GM21529 (cell line): ENCODE measurements at regions not wholly inside any gene's neighbourhood (a gene's known extent, or its start where the extent isn't known, plus 50 kb on each side); places are given as distances from the start of the nearest gene placed in this dataset.
"Not testable (repeated sequence)": the region's sequence is repeated elsewhere in the genome, so short reads cannot be mapped to it uniquely, and the experiment has no call there.

Source experiments
- ATAC-seq: cut with Tn5 transposase; IDR thresholded peaks from one replicate; pipeline ENCODE4 v1.9.1; 2021; ENCODE audit not compliant: unreplicated experiment

DNA sequence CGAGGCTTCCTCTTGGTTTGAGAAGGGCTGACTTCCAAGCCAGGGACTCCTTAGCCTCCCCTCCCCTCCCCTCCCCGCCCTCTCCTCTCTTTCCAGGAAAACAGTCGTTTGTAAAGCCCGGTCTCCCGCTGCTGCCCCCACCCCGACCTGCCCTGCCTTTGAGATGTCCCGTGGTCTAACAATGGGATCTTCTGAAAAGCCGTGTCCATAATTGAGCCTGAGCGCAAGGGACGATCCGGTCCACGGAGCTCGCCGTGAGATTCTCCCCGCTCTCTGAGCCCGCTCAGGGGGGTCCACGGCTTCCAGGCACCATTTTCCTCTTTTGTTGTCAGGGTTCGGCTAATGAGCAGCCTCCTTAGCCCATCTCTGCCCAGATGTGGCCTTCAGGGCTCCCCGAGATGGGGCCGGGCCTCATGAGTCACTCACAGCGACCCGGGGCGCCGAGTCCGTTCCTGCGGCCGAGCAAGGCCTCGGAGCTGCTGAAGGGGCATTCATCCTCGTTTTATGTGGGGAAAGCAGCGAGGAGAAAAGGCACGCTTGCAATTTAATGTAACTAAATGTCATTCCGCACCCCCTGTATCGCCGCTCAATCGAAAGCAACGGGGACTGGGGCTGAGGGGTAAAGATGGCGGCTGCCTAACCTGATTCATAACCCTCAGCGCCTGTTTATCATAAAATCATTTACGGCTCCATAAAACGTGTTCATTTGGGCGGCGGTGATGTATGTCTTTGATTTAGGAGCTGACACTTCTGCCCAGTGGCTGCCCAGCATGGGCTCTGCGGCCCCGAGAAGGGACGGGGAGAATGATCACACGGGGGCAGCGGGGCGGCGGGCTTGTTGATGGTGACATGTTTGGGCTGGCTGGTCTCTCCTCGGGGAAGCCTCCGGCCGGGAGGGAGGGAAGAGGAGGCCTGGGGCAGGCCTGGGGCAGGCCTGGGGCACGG lies 232.6 kb upstream of the C1orf174 start:
- no peak for ATAC-seq

DNA sequence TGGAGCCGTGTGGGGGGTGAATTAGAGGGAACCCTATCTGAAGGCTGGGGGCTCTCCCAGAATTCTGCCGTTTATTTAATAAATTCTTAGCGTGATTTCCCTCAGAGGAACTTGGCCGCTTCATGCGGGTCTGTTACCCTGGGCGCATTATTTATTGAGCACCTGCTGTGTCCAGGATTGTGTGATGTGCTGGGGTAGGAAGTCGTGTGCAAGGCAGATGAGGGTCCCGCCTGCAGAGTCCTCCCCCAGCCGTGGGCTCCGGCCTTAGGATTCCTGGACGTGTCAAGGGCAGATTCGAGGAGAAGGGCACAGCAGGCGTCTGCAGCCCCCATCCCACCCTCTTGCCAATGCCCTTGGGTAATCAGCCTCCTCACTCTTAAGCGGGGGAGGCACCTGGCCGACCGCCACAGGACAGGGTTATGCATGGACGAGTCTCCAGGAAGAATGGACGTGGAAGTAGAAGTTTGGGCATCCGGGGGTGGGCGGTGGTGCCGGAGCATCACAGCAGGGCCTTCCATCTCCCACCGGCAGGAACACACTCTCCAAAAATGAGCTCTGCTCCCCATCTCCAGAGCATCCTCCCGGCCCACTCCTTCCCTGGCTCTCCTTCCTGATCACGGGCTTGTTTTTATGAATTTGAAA lies 233.3 kb upstream of the C1orf174 start:
- no peak for ATAC-seq

DNA sequence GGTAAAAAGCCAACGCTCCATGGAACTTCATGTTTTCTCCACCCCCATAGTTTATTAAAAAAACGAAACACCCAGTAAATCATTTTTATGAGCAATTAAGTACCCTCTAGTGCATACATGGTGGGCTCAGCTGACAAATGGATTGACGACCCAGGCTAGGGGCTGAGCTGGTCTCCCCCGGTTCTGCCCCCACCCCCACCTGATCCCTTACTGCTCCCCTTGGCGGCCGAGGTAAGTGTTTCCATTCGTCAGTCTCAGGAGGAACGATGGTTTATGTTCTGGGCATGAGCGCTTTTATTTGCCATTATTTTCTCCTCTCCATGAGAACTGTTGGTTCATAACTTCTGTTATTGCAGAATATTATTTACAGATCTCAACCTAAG lies 233.9 kb upstream of the C1orf174 start:
- ATAC-seq: no peak

DNA sequence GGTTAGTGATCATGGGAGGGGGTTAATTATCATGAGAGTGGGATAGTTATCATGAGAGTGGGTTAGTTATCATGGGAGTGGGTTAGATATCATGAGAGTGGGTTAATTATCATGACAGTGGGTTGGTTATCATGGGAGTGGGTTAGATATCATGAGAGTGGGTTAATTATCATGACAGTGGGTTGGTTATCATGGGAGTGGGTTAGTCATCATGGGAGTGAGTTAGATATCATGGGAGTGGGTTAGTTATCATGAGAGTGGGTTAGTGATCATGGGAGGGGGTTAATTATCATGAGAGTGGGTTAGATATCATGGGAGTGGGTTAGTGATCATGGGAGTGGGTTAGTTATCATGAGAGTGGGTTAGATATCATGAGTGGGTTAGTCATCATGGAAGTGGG lies 235.8 kb upstream of the C1orf174 start:
- ATAC-seq: not testable (repeated sequence)

DNA sequence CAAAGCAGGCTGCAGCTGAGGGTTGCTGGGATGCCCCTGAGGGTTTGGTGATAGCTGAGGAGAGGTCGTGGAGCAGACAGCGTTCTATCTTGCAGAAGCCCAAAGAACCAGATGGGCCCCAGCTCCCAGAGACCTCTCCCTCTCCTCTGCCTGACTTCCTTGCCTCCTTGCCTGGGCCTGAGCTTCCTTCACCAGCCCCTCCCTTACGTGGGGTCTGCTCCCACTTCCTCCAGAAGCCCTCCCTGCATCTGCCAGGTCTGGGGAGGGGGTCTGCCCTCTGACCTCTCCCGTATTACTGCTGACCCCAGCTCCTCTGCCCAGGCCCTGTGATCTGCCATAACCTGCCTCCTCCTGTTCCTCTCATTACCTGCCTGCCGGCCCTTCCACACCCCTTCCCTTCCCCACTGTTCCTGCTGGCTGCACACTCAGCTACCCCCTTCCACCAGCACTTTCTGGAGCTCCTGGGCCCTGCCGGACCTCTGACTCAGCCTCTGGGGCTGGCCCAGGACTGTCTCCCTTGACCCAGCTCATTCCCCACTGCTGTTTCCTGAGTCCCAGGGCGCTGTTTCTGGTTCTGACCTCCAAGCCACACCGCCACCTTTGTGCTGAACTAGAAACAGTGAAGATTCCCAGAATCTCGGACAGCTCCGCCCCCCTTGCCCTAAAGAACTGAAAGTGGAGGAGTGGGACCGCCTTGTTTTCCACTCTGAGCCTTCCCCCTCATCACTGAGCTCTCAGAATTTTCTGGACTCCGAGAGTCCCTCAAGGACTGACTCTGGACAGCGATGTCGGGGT lies 237.7 kb upstream of the C1orf174 start:
- ATAC-seq: no peak

DNA sequence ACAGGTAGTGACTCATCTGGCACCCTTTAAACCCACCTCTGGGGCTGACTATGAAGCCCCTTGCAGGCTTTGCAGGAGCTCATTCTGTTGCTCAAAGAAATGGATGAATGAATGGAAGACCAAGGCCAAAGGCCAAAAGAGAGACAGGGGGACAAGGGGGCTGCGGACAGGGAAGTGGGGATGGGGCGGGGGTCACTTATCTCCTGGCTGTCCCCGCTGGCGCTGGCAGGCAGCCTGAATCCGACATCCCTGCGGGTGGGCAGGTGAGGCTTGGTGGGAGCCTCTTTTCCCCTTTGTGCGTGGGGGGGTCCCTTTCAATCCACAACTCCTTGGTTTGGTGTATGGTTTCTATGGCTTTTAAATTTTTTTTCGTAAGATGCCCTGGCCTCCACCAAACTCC lies 239.6 kb upstream of the C1orf174 start:
- no peak for ATAC-seq

DNA sequence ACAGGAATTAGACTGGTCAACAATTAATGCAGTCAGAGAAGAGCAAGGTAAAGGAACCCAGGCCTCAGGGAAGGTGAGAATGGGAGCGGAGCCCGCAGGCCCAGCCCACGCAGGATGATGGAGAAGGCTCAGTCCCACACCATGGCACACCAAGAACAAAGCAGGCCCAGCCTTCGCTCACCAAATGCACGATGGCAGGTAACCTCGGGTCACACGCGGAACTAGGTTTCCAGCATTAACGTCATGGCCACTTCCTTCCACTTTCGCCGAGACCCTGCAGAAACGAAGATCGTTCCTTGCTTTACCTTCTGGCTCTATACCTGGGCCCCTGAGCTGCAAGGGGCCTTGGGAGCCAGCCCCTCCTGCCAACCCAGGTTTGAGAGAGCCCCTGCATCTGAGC lies 240.2 kb upstream of the C1orf174 start:
- ATAC-seq: no peak

DNA sequence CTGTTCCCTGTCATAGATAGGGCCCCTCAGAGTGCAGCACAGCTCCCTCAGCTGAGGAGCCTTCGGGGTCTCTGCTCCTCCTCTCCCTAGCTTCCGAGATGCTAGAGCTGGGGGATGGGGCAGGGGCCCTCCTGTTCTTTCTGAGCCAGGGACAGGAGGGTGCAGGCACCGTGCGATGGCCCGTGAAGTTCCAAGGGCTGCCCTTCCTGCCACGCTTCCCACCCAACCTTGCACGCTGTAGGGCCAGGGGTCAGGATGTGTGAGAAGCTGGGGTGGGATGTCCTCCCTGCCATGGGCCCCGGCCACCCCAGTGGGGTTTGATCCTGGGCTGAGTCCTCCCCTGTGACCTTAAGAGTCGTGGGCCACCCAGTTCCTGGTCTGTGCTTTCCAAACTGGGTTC lies 240.7 kb upstream of the C1orf174 start:
- no peak for ATAC-seq

DNA sequence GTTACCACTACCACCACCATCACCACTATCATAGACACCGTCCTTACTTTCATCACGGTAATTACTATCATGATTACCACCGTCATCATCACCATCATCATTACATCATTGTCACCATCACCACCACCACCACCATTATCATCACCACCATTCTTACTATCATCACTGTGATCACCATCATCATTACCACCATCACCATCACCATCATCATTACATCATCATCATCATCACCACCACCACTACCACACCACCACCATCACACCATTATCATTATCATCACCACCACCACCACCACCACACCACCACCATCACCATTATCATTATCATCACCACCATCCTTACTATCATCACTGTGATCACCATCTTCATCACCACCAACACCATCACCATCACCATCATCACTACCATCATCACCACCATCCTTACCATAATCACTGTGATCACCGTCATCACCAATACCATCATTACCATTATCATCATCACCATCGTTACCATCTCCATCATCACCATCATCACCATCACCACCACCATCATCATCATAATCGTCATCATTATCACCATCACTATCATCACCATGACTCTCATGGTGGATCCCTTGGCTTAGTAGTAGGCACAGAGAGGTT lies 244.4 kb upstream of the C1orf174 start:
- ATAC-seq: no peak

DNA sequence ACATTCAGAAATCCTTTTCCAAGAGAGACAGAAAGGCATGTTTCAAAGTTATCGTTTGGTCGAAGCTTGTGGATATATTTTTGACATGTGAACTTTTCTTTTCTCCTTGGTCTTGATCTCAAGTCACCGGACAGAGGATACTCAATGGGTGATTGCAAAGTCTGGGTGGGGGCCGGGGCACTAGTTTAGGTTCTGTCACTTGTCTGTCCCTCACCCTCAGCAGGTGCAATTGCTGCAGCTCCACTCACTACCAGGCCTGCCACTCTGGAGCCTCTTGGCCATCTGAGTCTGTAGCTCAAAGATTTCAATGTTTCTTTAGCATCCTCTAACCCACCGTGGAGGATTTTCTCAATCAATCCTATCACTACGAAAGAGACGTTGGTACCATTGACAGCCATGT lies 246.0 kb upstream of the C1orf174 start:
- ATAC-seq: no peak

DNA sequence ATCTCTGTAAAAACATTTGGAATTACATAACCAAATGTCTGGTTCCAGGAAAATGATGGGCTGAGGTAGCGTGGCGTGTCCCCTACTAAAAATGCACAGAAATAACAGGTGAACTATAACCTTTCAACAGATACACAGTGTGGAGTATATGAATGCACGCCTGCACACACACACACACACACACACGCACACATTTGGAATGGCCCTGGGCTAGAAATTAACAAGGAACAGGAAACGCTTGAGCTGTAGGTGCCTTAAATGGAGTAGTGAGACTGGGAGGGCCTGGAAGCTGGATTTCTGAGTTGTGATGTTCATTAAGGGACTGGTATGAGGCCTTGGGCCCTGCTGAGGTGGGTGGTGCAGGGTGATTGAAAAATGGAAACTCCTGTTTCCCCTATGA lies 246.5 kb upstream of the C1orf174 start:
- no peak for ATAC-seq

DNA sequence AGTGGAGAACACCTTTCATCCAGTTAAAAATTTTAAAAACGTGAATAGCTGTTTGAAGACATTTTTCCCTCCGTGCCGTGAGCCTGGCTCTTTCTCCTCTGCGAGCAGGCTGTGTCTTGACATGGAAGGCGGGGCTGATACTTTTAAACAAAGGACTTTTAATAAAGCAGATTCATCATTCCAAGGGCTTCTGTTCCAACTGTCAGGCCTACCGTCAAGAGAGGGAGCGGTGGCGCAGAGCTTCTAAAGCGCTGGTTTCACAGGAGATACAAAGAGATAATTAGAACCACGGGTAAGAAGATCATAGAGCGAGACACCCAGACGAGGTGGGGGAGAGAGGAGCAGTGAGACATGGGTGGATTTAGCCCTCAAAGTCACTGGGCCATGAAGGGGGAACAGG lies 247.4 kb upstream of the C1orf174 start:
- no peak for ATAC-seq

DNA sequence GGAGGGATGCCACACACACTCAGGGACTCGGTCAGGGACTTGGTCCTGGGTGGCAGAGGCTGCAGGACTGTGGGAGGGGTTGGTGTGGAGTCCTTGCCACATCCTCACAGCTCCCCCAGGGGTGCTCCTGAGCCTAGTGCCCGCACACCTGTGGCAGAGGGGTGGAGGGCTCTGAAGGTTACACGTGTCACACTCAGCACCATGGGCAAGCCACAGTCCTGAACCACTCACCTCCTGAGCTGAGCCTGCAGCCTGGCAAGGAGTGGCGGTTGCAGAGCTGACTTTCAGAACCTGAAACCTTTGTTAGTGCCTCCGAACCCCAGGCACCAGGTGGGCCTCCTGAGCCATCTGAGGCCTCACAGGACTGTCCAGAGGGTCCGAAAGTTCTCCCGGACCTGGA lies 249.2 kb upstream of the C1orf174 start:
- no peak for ATAC-seq

DNA sequence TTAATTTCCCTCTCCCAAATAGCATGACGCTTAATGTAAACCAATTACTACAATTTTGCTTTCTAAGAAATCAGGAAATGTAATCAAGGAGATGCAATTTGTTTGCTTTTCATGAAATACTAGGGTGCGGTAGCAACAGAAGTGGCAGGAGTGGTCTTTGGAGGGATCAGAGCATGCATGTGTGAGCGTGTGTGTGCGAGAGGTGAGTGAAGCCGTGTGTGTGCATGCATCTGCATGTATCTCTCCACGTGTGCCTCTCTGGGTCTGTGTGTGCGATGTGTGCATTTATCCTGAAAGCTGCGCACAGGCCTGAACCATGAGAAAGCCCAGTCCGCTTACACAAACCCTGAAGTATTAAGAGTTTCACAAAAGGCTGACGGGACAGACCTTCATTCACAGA lies 249.8 kb upstream of the C1orf174 start:
- ATAC-seq: no peak

DNA sequence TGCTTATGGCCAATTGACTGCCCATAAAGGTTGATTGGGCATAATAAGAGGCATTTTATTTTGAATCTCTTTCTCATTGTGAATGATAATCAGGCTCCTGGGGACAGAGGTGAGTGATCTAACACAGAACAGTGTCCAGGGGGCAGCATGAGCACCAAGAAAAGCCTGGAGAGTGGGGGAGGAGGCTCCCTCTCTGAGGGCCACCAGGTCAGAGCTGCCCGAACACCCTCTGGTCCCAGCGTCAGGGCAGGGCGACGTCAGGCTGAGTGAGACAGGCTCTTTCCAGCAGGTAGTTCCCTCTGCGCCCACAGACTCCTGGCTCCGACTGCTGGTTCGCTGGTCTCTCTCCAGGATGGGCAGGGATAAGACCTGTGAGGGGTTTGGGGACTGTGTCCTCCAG lies 250.2 kb upstream of the C1orf174 start:
- no peak for ATAC-seq

DNA sequence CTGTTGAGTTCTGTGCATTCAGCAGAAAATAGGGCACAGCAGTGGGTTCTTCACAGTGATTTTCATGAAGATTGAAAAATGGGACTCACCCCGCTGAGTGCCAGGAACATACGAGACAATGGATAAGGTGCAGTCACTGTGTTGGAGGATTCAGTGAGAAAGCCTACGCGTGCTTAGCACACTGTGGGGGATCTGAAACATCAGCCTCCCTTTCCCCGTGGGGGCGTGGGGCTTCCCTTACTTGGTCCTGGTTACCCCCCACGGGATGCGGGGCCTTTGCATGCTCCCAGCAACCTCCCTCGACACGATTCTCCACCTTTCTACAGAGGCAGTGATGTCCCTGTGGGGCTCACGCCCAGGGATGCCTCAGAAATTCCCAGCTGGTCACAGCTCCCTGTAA lies 252.2 kb upstream of the C1orf174 start:
- no peak for ATAC-seq

DNA sequence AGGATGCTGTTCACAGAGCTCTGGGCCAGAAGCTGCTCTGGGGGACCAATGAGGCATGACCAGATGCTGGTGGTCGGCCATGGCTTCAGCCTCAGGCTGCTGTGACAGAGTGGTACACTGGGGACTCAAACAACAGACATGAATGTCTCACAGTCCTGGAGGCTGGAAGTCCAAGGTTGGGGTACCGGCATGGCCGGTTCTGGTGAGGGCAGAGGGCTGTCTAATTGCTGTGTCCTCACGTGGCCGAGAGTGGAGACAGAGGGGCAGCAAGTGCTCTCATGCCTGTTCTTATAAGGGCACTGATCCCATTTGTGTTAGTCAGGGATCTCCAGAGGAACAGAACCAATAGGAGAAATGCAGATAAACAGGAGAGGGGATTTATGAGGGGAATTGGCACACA lies 253.5 kb upstream of the C1orf174 start:
- ATAC-seq: no peak

DNA sequence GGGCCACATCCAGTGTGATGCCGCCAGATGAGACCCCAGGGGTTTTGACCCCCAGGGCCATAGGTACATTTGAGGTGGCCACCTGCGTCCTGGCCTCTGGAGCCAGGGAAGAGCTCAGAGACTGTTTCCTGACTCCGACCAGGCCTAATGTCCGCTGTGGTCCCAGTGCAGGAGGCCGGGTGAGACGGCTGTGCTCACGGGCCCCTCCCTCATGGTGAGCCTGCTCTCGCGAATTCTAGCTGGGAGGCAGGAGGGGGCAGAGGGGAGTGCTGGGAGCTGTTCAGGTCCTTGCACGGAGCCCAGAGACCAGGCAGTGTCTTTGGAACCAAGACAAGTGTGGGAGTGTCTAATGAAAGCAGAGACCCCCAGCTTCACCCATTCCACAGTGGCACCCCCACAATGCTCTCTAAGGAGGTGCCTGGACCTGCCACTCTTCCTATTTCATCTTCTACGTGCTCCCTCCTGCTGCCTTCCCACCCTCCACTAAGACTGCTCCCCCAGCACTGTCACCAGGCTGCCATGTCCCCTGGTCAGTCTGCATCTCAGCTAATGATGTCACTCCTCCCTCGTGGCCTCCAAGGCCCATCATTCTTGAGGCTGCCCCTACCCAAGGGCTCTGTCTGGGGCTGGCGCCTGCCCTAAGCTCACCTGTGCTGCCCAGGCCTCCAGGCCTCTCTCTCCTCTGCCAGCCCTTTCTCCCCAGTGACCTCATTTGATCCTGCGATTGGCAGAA lies 256.3 kb upstream of the C1orf174 start:
- no peak for ATAC-seq

DNA sequence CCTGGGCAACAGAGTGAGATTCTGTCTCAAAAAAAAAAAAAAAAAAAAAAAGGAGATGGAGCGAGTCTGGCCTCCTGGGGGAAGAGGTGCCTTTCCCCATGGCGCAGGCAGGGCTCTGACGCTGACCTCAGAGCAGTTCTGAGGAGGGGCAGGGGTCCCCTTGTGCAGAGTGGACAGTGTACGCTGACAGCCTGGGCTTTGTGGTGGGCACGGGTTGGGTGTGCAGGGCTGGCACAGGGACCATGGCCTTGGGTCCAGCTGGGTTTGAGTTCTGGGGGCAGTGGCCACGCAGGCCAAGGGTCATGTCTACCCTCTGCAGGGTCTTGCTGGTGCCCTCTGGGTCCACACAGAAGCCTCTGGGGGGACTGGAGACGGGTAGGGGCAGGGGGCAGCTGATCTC lies 260.1 kb upstream of the C1orf174 start:
- no peak for ATAC-seq

DNA sequence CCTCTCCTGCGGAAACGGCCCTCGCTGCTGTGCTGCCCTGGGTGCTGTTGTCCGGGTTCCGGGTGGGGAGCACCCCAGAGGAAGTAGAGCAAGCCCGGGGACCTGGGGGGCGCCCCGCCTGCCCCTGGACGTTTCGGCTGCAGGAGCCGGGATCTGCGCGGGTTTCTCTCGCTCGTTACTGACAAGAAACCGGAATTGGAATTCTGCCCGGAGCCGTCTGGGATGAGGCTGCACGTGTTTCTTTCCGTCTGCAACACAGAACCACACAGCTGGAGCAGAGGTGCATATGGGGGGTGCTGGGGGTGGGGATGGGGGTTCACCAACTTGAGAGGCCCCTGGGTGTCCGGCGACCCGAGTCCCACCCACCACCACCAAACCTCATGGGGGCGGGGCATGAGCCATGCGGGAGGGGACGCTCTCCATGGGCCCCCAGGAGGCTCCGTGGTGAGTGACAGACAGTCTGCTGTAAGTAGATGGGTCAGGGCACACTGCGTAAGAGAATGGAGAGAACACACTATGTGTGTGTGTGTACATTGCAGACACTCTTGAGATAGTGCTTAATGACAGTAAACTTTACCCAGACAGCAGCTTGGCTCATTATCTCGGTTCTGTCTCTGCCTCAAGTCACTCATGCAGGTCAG lies 261.4 kb upstream of the C1orf174 start:
- ATAC-seq: no peak
